ENCODE measurements at regions not wholly inside any gene's neighbourhood (a gene's known extent, or its start where the extent isn't known, plus 50 kb on each side); places are given as distances from the start of the nearest gene placed in this dataset.

DNA sequence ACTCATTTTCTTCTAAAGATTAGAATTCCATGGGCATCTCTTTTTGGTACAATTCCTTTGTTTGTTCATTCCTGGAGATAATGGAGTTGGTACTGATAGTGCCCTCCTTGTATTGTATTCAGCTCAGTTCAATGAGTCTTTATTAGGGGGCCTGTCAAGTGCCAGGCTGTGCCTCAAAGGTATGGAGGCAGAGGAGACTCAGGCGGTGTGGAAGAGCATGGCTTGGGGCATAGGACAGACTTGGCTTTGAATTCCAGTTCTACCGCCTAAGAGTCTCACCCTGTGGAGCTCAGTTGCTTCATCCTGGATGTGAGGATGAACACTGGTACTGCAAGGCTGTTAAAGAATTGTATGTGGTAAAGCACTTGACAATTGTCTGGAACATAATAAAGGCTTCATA, 196.6 kb upstream of the IL12A start:
- no peaks in the 10 kb centered on the region for H3K9me3 Mint-ChIP-seq
- no peaks in the 10 kb centered on the region for H3K4me1 Mint-ChIP-seq
- H3K36me3 Mint-ChIP-seq: no peaks in the 10 kb centered on the region
- H3K4me3 Mint-ChIP-seq: no peak overlapping the region
- peaks cover 6% of the 10 kb centered on the region for H3K27me3 Mint-ChIP-seq
- no peak overlapping the region for H3K27ac Mint-ChIP-seq
- no peak for ATAC-seq

DNA sequence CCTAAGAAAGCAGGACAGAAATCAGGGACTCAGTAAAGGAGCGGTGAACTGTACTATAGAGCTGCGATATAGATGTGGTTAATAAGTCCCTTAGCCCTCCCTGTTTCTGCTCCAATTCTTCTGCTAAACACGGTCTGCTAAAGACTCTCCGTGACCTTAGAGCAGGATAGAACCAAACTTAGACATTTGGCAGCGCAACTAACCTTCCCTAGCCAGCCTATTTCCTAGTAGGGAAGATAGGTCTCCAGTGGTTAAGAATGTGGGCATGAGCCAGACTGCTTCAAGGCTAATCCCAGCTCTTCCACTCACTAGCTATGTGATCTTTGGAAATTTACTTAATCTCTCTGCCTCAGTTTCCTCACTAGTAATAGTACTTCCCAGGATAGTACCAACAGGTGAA, 193.6 kb upstream of the IL12A start:
- ATAC-seq: no peak
- Mint-ChIP-seq H3K27ac (no peak overlapping the region), H3K36me3 (no peaks in the 10 kb centered on the region), H3K4me3 (no peak overlapping the region), H3K4me1 (no peaks in the 10 kb centered on the region), H3K27me3 (peaks cover 18% of the 10 kb centered on the region), H3K9me3 (no peaks in the 10 kb centered on the region)

DNA sequence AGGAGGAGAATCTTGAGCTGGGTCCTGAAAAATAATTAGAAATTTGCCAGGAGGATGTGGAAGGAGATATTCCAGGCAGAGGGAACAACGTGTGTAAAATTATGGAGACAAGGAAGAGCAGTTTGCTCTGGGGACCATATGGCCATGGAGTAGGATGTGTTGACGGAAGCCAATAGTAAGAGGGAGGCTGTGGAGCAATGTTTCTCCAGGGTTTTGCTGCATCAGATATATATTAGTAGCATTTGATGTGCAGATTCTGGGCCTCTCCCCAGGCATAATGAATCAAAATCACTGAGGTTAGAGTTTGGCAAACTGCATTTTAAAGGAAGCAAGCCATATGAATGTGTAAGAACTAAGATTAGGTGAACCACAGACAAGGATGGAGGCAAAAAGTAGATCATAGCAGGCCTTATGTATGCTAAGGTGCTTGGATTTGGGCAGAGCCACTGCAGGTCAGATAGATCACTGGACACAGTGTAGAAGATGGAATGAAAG, 192.9 kb upstream of the IL12A start:
- no peaks in the 10 kb centered on the region for H3K36me3 Mint-ChIP-seq
- H3K27me3 Mint-ChIP-seq: peaks cover 19% of the 10 kb centered on the region
- no peaks in the 10 kb centered on the region for H3K4me1 Mint-ChIP-seq
- no peak overlapping the region for H3K4me3 Mint-ChIP-seq
- H3K27ac Mint-ChIP-seq: no peak overlapping the region
- ATAC-seq: no peak
- no peaks in the 10 kb centered on the region for H3K9me3 Mint-ChIP-seq

DNA sequence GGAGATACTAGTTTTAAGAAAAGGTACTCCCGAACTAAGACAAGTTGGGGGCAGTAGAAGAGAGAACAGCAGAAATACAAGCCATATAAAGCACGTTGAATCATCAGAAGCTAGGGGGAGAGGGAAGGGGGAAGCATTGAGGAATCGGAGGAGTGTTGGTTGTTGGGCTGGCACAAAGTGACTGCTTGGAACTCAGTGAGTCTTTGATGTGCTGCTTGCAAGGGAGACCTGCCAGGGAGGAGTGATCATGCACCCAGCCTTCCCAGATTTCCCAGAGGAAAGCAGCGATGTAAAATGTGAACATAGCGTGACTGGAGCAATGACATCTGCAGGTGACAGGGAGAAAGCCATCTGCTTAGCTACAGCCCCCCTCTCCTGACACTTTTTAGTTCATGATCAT, 192.4 kb upstream of the IL12A start:
- Mint-ChIP-seq H3K36me3 (no peaks in the 10 kb centered on the region), H3K27ac (no peak overlapping the region), H3K4me1 (no peaks in the 10 kb centered on the region), H3K4me3 (no peak overlapping the region), H3K9me3 (no peaks in the 10 kb centered on the region), H3K27me3 (peaks cover 19% of the 10 kb centered on the region)
- ATAC-seq: no peak

DNA sequence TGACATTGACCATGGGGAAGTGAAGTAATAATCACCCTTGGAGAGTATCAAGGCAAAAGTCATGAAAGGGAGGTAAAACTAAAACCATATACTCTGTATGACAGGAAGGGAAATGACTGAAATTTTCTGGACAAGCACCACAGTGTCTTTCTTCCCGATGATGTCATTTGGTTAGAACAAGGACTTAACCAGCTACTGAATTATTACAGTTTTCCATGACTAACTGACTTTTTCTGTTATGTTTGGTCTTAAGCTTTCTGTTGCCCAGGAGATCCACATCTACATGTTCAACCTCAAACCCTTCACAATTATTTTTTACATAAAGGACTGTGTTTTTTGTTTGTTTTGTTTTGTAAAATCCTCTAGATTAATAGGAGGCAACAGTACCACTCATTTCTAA, 191.9 kb upstream of the IL12A start:
- Mint-ChIP-seq H3K4me1 (no peaks in the 10 kb centered on the region), H3K4me3 (no peak overlapping the region), H3K36me3 (no peaks in the 10 kb centered on the region), H3K27ac (no peak overlapping the region), H3K9me3 (no peaks in the 10 kb centered on the region), H3K27me3 (peaks cover 19% of the 10 kb centered on the region)
- ATAC-seq: no peak

DNA sequence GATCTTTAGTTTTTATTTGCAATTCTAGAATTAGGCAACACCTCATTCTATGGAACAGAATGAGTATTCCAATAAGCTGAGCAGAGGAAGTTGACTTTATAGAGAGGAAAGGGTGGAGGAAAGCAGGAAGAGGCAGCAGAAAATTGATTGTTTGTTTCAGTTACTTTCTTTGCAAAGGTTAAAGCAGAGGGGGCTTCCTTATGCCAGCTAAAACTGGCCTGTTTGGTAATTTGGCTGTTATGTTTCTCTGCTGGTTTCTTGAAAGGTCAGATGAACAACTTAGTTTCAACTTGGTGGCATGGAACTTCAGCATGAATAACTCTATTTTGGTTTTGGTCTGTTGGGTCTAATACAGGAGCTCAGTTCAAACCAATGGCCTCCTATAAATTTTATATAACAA, 190.9 kb upstream of the IL12A start:
- ATAC-seq: no peak
- no peak overlapping the region for H3K27ac Mint-ChIP-seq
- no peaks in the 10 kb centered on the region for H3K4me1 Mint-ChIP-seq
- H3K9me3 Mint-ChIP-seq: no peaks in the 10 kb centered on the region
- H3K36me3 Mint-ChIP-seq: no peaks in the 10 kb centered on the region
- no peak overlapping the region for H3K4me3 Mint-ChIP-seq
- H3K27me3 Mint-ChIP-seq: peaks cover 28% of the 10 kb centered on the region

DNA sequence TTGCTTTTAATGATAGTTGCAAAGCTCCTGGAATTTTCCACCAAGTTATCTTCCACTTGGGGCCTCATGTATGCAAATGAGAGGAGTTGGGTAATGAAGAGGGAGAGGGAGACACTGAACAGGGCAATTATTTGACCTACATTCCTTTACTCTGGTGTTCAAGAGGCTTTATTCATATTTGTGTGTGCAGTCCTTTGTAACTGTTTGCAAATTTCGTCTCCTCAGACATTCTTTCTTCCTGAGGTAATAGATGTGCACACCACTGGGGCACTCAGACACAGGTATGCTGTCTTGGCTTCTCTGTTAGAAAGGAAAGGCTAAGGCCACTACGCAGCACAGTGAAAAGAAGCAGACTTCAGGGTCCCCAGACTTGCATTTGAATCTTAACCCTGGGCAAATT, 189.7 kb upstream of the IL12A start:
- Mint-ChIP-seq H3K36me3 (no peaks in the 10 kb centered on the region), H3K4me3 (no peak overlapping the region), H3K27ac (no peak overlapping the region), H3K4me1 (no peaks in the 10 kb centered on the region), H3K27me3 (peaks cover 29% of the 10 kb centered on the region), H3K9me3 (no peaks in the 10 kb centered on the region)
- no peak for ATAC-seq

DNA sequence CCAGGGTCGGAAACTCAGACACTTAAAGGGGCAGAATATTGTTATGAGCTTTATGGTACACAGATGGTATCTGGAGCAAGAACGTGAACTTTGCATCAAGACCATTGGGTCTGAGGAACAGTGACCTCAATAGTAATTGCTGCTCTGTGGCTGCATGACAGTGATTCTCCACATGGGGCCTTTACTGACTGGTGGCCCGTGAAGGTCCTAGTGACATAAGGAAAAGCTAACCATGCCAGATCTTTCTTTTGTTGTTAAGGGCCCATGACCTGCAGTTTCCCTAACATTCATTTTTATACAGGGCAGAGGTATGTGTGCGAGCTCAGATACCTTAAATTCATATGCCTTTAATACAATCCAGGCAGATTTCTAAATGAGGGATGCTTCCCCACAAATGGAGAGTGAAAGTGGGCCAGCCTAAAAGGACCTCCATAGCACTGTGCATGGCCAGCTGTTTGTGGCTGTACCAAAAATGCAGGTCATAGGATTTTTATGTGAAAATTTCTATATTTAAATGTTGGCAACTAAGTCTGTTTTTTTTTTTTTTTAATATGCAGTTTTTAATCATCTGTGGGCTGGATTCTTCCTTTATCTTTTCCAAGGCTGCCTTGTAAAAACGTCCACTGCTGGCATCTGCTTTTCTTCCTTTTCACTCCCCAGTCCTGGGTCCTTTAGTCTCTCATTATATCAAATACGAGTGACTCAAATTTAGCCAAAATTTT, 188.0 kb upstream of the IL12A start:
- H3K36me3 Mint-ChIP-seq: no peaks in the 10 kb centered on the region
- H3K27ac Mint-ChIP-seq: no peak overlapping the region
- peaks cover 24% of the 10 kb centered on the region for H3K27me3 Mint-ChIP-seq
- no peak overlapping the region for H3K4me3 Mint-ChIP-seq
- ATAC-seq: no peak
- no peaks in the 10 kb centered on the region for H3K9me3 Mint-ChIP-seq
- H3K4me1 Mint-ChIP-seq: no peaks in the 10 kb centered on the region

DNA sequence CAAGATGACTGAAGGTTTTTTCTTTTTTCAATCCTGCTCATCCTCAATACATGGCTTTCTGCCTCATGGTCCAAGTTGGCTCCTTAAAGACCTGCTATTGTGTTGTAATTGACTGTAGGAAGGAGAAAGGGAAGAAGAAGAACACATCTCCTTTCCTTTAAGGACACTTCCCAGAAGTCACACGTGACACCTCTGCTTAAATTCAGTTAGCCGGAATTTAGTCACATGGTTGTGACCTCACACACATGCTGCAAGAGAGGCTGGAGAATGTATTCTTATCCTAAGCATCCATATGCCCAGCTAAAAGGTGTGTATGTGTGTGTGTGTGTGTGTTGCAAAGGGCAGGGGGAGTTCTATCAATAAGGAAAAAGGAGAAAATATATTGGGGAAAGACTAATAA, 185.8 kb upstream of the IL12A start:
- no peak for ATAC-seq
- H3K27me3 Mint-ChIP-seq: peaks cover 23% of the 10 kb centered on the region

DNA sequence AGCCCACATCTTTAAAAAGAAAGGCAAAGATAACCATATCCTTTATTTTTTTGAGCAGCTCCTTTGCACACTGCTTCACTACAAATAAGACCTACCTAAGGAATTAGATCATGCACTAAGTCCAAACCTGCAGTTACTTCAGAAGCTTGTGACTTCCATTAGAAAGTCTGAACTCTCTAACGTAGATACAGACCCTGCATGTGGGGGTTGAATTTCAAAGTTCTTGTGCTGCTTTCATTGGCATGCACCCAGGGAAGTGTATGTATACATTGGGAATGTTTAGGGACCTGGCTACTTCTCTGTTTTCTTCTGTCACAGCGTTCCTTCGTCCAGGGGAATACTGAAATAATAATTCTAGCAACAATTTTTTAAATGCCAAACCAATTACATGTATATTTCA, 185.2 kb upstream of the IL12A start:
- no peaks in the 10 kb centered on the region for H3K9me3 Mint-ChIP-seq
- no peak for ATAC-seq
- no peaks in the 10 kb centered on the region for H3K36me3 Mint-ChIP-seq
- H3K4me3 Mint-ChIP-seq: no peak overlapping the region
- H3K4me1 Mint-ChIP-seq: no peaks in the 10 kb centered on the region
- peaks cover 23% of the 10 kb centered on the region for H3K27me3 Mint-ChIP-seq
- H3K27ac Mint-ChIP-seq: no peak overlapping the region

More for the DNA sequence above, 185.8 kb upstream of the IL12A start:
- Mint-ChIP-seq H3K4me1 (no peaks in the 10 kb centered on the region), H3K27ac (no peak overlapping the region), H3K36me3 (no peaks in the 10 kb centered on the region), H3K4me3 (no peak overlapping the region), H3K9me3 (no peaks in the 10 kb centered on the region)

DNA sequence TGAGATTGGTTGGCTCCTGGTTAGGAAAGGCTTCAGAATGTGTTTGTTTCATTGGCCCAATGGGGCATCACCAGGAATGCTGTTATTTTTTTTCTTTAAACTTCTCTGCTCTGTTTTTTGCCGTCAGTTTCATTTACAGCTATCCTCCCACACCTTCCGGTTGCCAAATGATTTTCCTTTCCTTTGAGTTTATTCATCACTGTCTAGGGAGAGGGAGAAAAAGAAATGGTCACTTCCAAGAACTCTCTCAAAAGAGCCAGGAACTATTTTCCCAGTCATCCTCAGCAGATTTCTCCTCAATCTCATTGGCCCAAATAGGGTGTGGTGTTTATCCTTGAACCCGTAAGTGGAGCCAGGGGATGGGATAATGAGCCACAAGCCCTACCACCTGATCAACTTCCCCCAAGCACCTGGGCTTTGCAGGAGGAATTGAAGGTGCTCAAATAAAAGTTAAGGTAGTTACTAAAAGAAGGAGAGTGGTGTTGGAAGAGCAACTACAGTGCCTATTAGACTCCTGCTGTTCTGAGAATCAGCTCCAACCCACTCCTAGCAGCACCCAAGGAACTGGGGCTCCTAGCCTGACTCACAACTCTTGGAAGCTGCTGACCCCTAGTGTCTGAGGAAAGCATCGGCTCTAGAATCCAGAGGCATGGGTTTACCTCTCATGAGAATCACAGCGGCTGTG, 183.8 kb upstream of the IL12A start:
- ATAC-seq: peak; percentile 63
- no peak overlapping the region for H3K4me3 Mint-ChIP-seq
- no peaks in the 10 kb centered on the region for H3K36me3 Mint-ChIP-seq
- H3K4me1 Mint-ChIP-seq: no peaks in the 10 kb centered on the region
- H3K27me3 Mint-ChIP-seq: peaks cover 13% of the 10 kb centered on the region
- H3K9me3 Mint-ChIP-seq: no peaks in the 10 kb centered on the region
- no peak overlapping the region for H3K27ac Mint-ChIP-seq

DNA sequence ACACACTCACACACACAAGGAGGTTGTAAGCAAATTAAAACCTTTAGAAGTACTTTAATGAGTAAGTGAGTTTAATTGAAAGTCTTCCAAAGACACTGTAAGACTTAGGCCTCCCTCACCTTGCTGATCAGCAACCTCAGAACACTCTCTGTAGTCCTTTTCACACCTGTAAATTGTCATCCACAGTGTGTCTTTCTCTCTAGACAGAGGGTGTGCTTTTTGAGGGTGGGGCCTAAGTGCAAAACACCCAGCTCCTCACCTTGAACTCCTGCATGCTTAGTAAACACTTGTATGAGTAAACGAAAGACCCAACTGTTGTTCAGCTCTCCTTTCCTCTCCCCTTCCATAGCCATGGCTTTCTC, 183.2 kb upstream of the IL12A start:
- H3K36me3 Mint-ChIP-seq: no peaks in the 10 kb centered on the region

DNA sequence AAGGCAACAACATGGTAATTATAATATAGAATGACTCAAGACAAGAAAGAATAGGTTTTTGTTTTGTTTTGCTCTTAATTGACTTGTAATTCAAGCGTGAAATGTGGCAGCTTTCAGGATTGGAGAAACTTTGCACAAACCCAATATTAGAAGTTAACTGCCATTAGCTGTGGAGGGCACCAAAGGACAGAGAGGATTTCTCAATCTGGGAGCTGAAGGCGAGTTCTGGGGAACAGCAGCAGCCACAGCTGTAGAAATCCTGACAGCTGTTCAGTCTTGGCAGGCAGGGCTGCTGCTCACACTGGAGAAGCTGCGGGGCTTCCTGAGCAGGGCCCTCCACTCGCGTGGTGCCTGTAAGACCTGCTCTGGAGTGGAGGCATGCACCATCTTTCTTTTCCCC, 182.2 kb upstream of the IL12A start:
- H3K4me3 Mint-ChIP-seq: no peak overlapping the region
- peaks cover 9% of the 10 kb centered on the region for H3K27me3 Mint-ChIP-seq
- H3K9me3 Mint-ChIP-seq: no peaks in the 10 kb centered on the region
- no peaks in the 10 kb centered on the region for H3K4me1 Mint-ChIP-seq
- H3K36me3 Mint-ChIP-seq: no peaks in the 10 kb centered on the region
- no peak for ATAC-seq
- H3K27ac Mint-ChIP-seq: no peak overlapping the region

More for the DNA sequence above, 183.2 kb upstream of the IL12A start:
- Mint-ChIP-seq H3K4me1 (no peaks in the 10 kb centered on the region), H3K4me3 (no peak overlapping the region), H3K9me3 (no peaks in the 10 kb centered on the region), H3K27me3 (peaks cover 9% of the 10 kb centered on the region), H3K27ac (no peak overlapping the region)
- ATAC-seq: no peak

DNA sequence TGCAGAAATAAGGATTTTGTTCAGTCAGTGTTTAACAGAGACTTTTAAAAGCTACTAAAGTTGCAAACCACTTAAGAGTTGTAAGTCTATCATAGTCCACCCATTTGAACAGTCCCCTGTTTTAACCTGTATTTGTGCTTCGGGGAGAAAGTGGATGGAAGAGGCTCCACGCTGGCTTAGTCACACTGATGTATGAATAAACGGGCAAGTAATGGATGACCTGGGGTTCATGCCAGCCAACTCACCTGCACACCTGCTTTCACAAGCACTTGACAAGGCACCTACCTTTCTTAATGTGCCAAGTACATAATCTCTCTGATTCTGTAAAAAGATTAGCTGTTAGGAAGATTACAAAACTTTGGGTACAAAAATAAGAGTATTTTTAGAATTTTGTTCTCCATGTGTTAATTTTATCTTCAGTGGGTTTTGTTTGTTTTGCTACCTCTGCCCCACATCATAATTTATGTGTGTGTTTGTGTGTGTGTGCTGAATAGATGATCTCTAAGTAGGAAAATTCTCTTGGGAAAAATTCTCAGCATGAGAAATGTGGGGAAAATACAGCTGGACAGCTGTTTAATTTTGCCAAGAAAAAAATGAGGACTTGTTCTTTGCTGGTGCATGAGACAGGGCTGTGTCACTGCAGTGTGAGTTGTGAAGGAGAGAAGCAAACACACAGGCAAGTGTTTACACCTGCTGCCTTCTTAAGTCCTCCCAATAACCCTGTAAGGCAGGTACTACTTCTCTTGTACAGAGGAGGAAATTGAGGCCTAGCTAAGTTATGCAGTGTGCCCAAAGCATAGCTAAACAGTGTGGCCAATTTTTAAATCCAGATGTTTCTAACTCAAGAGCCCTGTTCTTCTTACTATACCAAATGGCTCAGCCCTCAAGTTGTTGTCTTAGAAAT, 181.2 kb upstream of the IL12A start:
- H3K36me3 Mint-ChIP-seq: no peaks in the 10 kb centered on the region
- H3K4me3 Mint-ChIP-seq: no peak overlapping the region
- no peaks in the 10 kb centered on the region for H3K9me3 Mint-ChIP-seq
- no peaks in the 10 kb centered on the region for H3K4me1 Mint-ChIP-seq
- H3K27me3 Mint-ChIP-seq: peaks cover 5% of the 10 kb centered on the region
- no peak for ATAC-seq
- H3K27ac Mint-ChIP-seq: no peak overlapping the region

DNA sequence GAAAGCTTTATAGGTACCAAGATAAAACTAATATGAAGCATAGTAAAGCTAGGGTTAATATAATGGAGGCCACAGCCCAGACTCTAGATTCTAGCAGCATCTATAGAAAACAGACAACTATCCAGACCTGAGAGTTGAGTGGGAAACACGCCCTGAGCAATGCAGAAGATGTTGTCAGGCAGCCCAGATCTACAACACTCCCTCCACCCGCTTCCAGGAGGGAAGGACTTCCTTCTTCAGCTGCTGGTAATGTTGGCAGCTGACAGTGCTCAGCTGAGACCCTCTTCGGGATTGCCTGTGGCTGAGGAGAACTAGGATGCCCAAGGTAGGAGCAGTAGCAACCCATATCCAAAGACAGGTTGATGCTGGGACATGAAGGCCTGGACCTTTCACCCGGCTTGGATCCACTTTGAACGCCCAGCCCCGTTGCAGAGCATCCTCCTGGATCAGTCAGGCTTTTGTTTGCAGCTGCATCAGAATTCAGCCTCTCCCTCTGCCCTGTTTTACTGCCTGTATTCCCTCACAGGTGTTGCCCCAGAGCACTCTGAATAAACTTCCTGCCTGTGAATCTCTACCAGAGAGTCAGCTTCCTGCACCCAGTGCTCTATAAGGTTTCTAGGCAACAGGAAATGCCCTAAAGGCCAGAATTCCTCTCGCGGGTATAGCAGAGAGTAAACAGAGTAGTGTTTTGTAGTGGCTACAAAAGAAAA, 174.7 kb upstream of the IL12A start:
- H3K27ac Mint-ChIP-seq: no peak overlapping the region
- H3K4me1 Mint-ChIP-seq: peaks cover 3% of the 10 kb centered on the region
- no peaks in the 10 kb centered on the region for H3K9me3 Mint-ChIP-seq
- no peak overlapping the region for H3K4me3 Mint-ChIP-seq
- no peak for ATAC-seq
- H3K36me3 Mint-ChIP-seq: no peaks in the 10 kb centered on the region
- no peaks in the 10 kb centered on the region for H3K27me3 Mint-ChIP-seq

All from stimulated activated memory B cell treated with anti-CD40 and anti-IgM and Interleukin-4, amounts not matched to agents 10 μg/mL and 1 μg/mL and 100 μg/mL, for 72 hours (primary cell).